Liver (tissue), 8 donors: ENCODE measurements at regions not wholly inside any gene's neighbourhood (a gene's known extent, or its start where the extent isn't known, plus 50 kb on each side); places are given as distances from the start of the nearest gene placed in this dataset.

Experiments used
- DNase-seq: peaks from one replicate; pipeline ENCODE4 v3.0.0-alpha.2; 2017; ENCODE audit warnings: low spot score
- H3K27ac ChIP-seq, 2 donors: one replicate each; pipeline ENCODE4 v1.7.0; 2013; ENCODE audit warnings: inconsistent platforms in 2 of 2, low read length in 2 of 2, control low read depth in 1 of 2, low read depth in 1 of 2, mild to moderate bottlenecking in 1 of 2
- H3K27me3 ChIP-seq, 4 donors: one replicate each; pipeline versions ENCODE4 v1.6.1 to v1.7.0; 2013; ENCODE audit warnings: low read length in 3 of 4, inconsistent platforms in 1 of 4, mild to moderate bottlenecking in 1 of 4, moderate library complexity in 1 of 4; ENCODE audit not compliant: control insufficient read depth in 4 of 4, insufficient read depth in 4 of 4
- H3K36me3 ChIP-seq, 4 donors: one replicate each; pipeline versions ENCODE4 v1.6.1 to v1.7.0; 2013; ENCODE audit warnings: low read length in 3 of 4, mild to moderate bottlenecking in 3 of 4, low read depth in 1 of 4, moderate library complexity in 1 of 4; ENCODE audit not compliant: control insufficient read depth in 4 of 4, insufficient read depth in 3 of 4
- H3K4me1 ChIP-seq, 4 donors: one replicate each; pipeline versions ENCODE4 v1.6.1 to v1.7.0; 2013; ENCODE audit warnings: low read length in 3 of 4, mild to moderate bottlenecking in 3 of 4, moderate library complexity in 1 of 4; ENCODE audit not compliant: control insufficient read depth in 4 of 4, insufficient read depth in 4 of 4
- H3K4me3 ChIP-seq, 3 donors: one replicate each; pipeline versions ENCODE4 v1.6.1 to v1.7.0; 2013; ENCODE audit warnings: low read length in 3 of 3, control low read depth in 1 of 3, low read depth in 1 of 3, mild to moderate bottlenecking in 1 of 3
- H3K9ac ChIP-seq, 2 donors: one replicate each; pipeline ENCODE4 v1.7.0; 2013; ENCODE audit warnings: low read length in 2 of 2, mild to moderate bottlenecking in 2 of 2, moderate library complexity in 2 of 2, control low read depth in 1 of 2, low read depth in 1 of 2
- H3K9me3 ChIP-seq, 4 donors: one replicate each; pipeline versions ENCODE4 v1.6.1 to v1.7.0; 2013; ENCODE audit warnings: low read length in 3 of 4; ENCODE audit not compliant: control insufficient read depth in 4 of 4
- ATF3 ChIP-seq: IDR thresholded peaks from 2 replicates; pipeline ENCODE4 v1.6.1; 2016; ENCODE audit warnings: antibody characterized with exemption
- EGR1 ChIP-seq, 2 donors: IDR thresholded peaks; 2 replicates each; pipeline ENCODE4 v1.6.1; 2016 to 2018; ENCODE audit warnings: antibody characterized with exemption in 2 of 2, low read depth in 2 of 2
- FOXA1 ChIP-seq: IDR thresholded peaks from 2 replicates; pipeline ENCODE4 v1.6.1; 2016; ENCODE audit warnings: antibody characterized with exemption
- FOXA2 ChIP-seq: IDR thresholded peaks from 2 replicates; pipeline ENCODE4 v1.6.1; 2016; ENCODE audit warnings: antibody characterized with exemption
- HNF4A ChIP-seq, 2 donors: conservative IDR thresholded peaks; 2 replicates each; pipeline ENCODE4 v1.6.1; 2016; ENCODE audit warnings: antibody characterized with exemption in 2 of 2, mild to moderate bottlenecking in 2 of 2
- HNF4G ChIP-seq: IDR thresholded peaks from 2 replicates; pipeline ENCODE4 v1.6.1; 2016; ENCODE audit warnings: antibody characterized with exemption
- MAX ChIP-seq: IDR thresholded peaks from 2 replicates; pipeline ENCODE4 v1.6.1; 2016; ENCODE audit warnings: antibody characterized with exemption
- NR2F2 ChIP-seq: IDR thresholded peaks from 2 replicates; pipeline ENCODE4 v1.6.1; 2016; ENCODE audit warnings: antibody characterized with exemption
- RAD21 ChIP-seq, 2 donors: IDR thresholded peaks; 2 replicates each; pipeline ENCODE4 v1.6.1; 2016; ENCODE audit warnings: antibody characterized with exemption in 2 of 2, mild to moderate bottlenecking in 2 of 2
- REST ChIP-seq: IDR thresholded peaks from 2 replicates; pipeline ENCODE4 v1.6.1; 2016; ENCODE audit warnings: antibody characterized with exemption, mild to moderate bottlenecking
- SP1 ChIP-seq: IDR thresholded peaks from 2 replicates; pipeline ENCODE4 v1.6.1; 2018; ENCODE audit warnings: antibody characterized with exemption, mild to moderate bottlenecking
- YY1 ChIP-seq: IDR thresholded peaks from 2 replicates; pipeline ENCODE4 v1.6.1; 2016; ENCODE audit warnings: antibody characterized with exemption, mild to moderate bottlenecking
- WGBS: extraction: QIAGEN DNeasy Blood & Tissue Kit; methylation state at CpG from one replicate; pipeline ENCODE4 v1.1.7; 2013; 5-methylcytosine and 5-hydroxymethylcytosine counted together
- TF ChIP-seq, protein P1 (sequence below): fragments of 150-350 bp; IDR thresholded peaks from 2 replicates; pipeline ENCODE4 v1.5.1; 2017; ENCODE audit warnings: improper control_type of control experiment, low read depth, low read length; ENCODE audit not compliant: missing input control
- donor health status: healthy.
- donor health status: healthy.
- donor health status: healthy.
- donor health status: healthy.
- donor health status: healthy.

- no peaks in the 10 kb centered on the region for H3K27me3 ChIP-seq
- H3K4me3 ChIP-seq, result no peak overlapping the region
- H3K27ac ChIP-seq, result no peak overlapping the region
- no peak overlapping the region for H3K9ac ChIP-seq
- no peaks in the 10 kb centered on the region for H3K4me1 ChIP-seq
- H3K9me3 ChIP-seq, result no peaks in the 10 kb centered on the region
- no peaks in the 10 kb centered on the region for H3K36me3 ChIP-seq
- DNase-seq, result no peak
- TF ChIP-seq, protein P1, sequence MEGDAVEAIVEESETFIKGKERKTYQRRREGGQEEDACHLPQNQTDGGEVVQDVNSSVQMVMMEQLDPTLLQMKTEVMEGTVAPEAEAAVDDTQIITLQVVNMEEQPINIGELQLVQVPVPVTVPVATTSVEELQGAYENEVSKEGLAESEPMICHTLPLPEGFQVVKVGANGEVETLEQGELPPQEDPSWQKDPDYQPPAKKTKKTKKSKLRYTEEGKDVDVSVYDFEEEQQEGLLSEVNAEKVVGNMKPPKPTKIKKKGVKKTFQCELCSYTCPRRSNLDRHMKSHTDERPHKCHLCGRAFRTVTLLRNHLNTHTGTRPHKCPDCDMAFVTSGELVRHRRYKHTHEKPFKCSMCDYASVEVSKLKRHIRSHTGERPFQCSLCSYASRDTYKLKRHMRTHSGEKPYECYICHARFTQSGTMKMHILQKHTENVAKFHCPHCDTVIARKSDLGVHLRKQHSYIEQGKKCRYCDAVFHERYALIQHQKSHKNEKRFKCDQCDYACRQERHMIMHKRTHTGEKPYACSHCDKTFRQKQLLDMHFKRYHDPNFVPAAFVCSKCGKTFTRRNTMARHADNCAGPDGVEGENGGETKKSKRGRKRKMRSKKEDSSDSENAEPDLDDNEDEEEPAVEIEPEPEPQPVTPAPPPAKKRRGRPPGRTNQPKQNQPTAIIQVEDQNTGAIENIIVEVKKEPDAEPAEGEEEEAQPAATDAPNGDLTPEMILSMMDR, result no peak
- no peak for TF ChIP-seq REST
- no peak for TF ChIP-seq FOXA1
- TF ChIP-seq ATF3, result no peak
- no peak for TF ChIP-seq FOXA2
- TF ChIP-seq NR2F2, result no peak
- no peak for TF ChIP-seq MAX
- no peak for TF ChIP-seq HNF4G
- no peak for TF ChIP-seq YY1
Observed at GRCh38 chr14:29453045-29453444, 474.6 kb downstream of the PRKD1 start.

GRCh38 chr14:29454026-29454693, 473.5 kb downstream of the PRKD1 start:
- DNase-seq, result no peak
- TF ChIP-seq EGR1 (IDR thresholded peaks at IDR 0.05; ENCODE audit: low read depth in 2 of 2), result no peak
- no peak for TF ChIP-seq HNF4A (conservative IDR thresholded peaks at IDR 0.05)
- TF ChIP-seq RAD21 (IDR thresholded peaks at IDR 0.05), result no peak
- TF ChIP-seq, protein P1, result no peak
- no peak for TF ChIP-seq SP1

More at GRCh38 chr14:29454026-29454693, 473.5 kb downstream of the PRKD1 start:
- Histone ChIP-seq H3K4me1 (no peaks in the 10 kb centered on the region), H3K36me3 (no peaks in the 10 kb centered on the region), H3K9me3 (no peaks in the 10 kb centered on the region), H3K4me3 (no peak overlapping the region), H3K27me3 (no peaks in the 10 kb centered on the region), H3K27ac (no peak overlapping the region), H3K9ac (no peak overlapping the region)
- WGBS, result 67% methylated on average over 4 of the region's 4 CpGs
